ENCODE measurements at regions not wholly inside any gene's neighbourhood (a gene's known extent, or its start where the extent isn't known, plus 50 kb on each side); places are given as distances from the start of the nearest gene placed in this dataset.

GRCh38 chr5:30103052-30103451, 1090.4 kb upstream of the CDH6 start:
- POLR2A ChIA-PET: no interaction called here

GRCh38 chr5:30102185-30102584, 1091.3 kb upstream of the CDH6 start:
- no peak for TF ChIP-seq CTCF (IDR thresholded peaks at IDR 0.05; ENCODE audit: control extremely low read depth, extremely low read depth, low read depth, missing control alignments)
- CTCF ChIA-PET: no interaction called here
- POLR2A ChIA-PET: no interaction called here
- no peak for DNase-seq (ENCODE audit: extremely low spot score)

More at GRCh38 chr5:30103052-30103451, 1090.4 kb upstream of the CDH6 start:
- CTCF ChIA-PET: interaction anchor here (1.2 kb wide), 1 partner anchor 12 kb away, joined by 3 read pairs; no protein-coding TSS in a partner anchor
- no peak for DNase-seq (ENCODE audit: extremely low spot score)
- TF ChIP-seq CTCF (IDR thresholded peaks at IDR 0.05; ENCODE audit: control extremely low read depth, extremely low read depth, low read depth, missing control alignments): no peak

GRCh38 chr5:30100929-30101328, 1092.6 kb upstream of the CDH6 start:
- no peak for DNase-seq (ENCODE audit: extremely low spot score)
- TF ChIP-seq CTCF (IDR thresholded peaks at IDR 0.05; ENCODE audit: control extremely low read depth, extremely low read depth, low read depth, missing control alignments): no peak
- ChIA-PET POLR2A (interaction anchor here (0.5 kb wide), 1 partner anchor 17 kb away, joined by 3 read pairs; no protein-coding TSS in a partner anchor), CTCF (interaction anchor here (1.2 kb wide), 1 partner anchor 9 kb away, joined by 3 read pairs; no protein-coding TSS in a partner anchor)

DNA sequence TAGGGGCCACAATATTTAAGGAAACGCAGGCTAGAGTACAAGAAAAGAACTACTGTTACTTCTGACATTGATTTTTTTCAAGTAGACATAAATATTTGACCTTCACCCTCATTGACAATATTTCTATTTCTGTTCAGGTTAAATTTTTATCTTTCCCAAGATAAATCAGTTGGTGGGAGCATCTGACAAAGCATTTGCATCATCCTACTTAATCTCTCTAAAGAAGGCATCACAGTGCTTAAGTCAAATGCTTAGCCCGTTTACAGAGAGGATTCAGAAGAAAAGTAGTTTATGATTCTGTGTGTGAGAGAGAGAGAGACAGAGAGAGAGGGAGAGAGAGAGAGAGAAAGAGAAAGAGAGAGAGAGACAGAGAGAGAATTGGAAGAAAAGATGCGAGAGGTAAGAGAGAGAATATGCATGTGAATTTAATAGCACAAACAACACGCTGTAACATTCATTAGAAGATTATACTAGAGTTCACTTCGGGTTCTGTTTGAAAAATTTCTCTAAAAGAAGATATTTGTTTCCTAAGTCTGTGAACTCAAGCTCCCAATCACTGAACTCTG, 1093.3 kb upstream of the CDH6 start:
- CTCF ChIA-PET: interaction anchor here (1.2 kb wide), 1 partner anchor 8 kb away, joined by 3 read pairs; no protein-coding TSS in a partner anchor
- TF ChIP-seq CTCF (IDR thresholded peaks at IDR 0.05; ENCODE audit: control extremely low read depth, extremely low read depth, low read depth, missing control alignments): no peak
- DNase-seq (ENCODE audit: extremely low spot score): no peak
- POLR2A ChIA-PET: interaction anchor here (0.5 kb wide), 1 partner anchor 18 kb away, joined by 3 read pairs; no protein-coding TSS in a partner anchor

DNA sequence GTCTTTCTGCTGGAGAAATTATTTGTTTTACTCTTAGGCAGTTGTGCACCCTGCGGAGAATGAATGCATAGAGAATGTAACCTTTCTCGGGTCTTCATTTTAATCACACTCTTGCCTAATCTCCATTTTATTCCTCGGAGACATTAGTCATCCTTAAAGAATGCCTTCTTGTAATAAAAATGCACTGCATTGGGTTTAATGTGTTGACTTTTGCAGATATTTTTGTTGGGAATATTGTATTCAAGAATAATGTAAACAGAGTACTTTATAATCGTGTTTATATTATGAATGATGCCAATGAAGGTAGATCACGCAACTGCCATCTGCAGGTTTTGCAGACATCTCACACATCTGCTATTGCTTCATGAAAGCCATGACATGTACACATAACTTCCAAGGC, 1093.9 kb upstream of the CDH6 start:
- DNase-seq (ENCODE audit: extremely low spot score): no peak
- TF ChIP-seq CTCF (IDR thresholded peaks at IDR 0.05; ENCODE audit: control extremely low read depth, extremely low read depth, low read depth, missing control alignments): no peak
- POLR2A ChIA-PET: no interaction called here
- CTCF ChIA-PET: no interaction called here

- TF ChIP-seq CTCF (IDR thresholded peaks at IDR 0.05; ENCODE audit: control extremely low read depth, extremely low read depth, low read depth, missing control alignments): no peak
- CTCF ChIA-PET: no interaction called here
- DNase-seq (ENCODE audit: extremely low spot score): no peak
- POLR2A ChIA-PET: no interaction called here
Measured at GRCh38 chr5:30098940-30099339, 1094.5 kb upstream of the CDH6 start.

Data from GM10248 (cell line).